SIG-M5 treated with dmso at 0.1 percent for 504 hours (cell line): ENCODE measurements at regions not wholly inside any gene's neighbourhood (a gene's known extent, or its start where the extent isn't known, plus 50 kb on each side); places are given as distances from the start of the nearest gene placed in this dataset.

ENCODE experiments used
- DNase-seq: peaks from one replicate; lab custom pipeline; 2025; ENCODE audit not compliant: unreplicated experiment; lab: John Stamatoyannopoulos, UW

GRCh38 chr11:126129727-126130671, 67.3 kb upstream of the CDON start:
- DNase-seq: no peak

DNA sequence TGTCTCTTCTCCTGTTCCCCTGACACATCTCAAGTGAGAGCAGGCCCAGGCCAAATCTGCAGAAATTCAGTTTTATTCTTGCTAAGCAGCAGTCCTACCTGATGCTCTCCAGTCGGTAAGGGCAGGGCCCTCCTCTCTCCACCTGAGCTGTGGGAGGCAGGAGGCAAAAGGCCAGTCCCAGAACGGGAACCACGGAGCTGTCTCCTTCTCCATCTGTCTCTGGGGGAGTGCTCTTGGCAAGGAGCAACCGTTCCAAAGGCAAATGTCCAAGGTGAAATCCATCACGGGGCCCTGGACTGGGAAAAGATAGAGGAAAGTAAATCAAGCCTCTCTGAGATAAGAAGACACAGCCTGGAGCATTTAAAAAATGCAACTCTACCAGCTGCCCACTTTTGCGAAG, 65.2 kb upstream of the CDON start:
- DNase-seq: no peak

DNA sequence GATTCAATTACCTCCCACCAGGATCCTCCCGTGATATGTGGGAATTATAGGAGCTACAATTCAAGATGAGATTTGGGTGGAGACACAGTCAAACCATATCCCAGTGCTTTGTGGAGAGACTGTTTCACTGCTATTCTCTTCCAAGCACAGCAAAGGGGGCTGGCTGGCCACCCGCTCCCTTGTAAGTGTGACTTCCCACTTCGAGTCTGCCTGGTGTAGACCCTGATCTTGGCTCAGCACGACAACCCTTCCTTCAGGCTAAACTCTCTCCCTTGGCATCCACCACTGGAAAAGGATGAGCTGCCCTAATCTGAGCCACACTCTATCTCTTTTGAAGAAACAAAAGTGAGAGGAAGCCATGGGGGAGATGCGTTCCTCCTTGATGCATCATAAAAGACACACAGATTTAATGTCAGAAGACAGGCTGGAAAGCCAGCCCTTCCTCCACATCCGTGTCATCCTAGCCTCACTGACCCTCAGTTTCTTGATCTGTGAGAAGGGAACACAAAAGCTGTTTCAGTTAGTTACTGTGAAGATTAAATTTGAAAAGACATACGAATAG, 64.7 kb upstream of the CDON start:
- DNase-seq: no peak

- DNase-seq: no peak
These were observed 61.6 kb upstream of the CDON start for GRCh38 chr11:126124231-126124661.

GRCh38 chr11:126123686-126124085, 61.0 kb upstream of the CDON start:
- DNase-seq: no peak

- no peak for DNase-seq
These were observed 60.2 kb upstream of the CDON start for GRCh38 chr11:126122863-126123262.

DNA sequence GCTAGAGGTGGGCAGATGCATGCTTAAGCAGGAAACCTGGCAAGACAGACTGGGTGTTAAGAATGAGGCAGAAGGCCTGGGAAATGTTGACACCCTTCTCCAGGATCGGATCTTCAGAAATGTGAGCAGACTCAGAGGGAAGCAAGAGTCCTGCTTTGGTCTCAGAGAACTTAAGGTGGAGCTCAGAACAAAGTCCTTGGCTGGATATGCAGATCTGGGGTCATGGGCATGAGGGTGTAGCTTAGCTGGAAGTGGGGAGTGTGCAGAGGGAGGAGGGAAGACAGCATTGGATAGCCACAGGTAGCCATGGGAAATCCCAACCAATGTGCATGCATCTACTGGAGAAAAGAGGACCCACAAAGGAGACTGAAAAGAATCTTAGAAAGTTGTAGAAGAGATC, 58.6 kb upstream of the CDON start:
- DNase-seq: no peak

DNA sequence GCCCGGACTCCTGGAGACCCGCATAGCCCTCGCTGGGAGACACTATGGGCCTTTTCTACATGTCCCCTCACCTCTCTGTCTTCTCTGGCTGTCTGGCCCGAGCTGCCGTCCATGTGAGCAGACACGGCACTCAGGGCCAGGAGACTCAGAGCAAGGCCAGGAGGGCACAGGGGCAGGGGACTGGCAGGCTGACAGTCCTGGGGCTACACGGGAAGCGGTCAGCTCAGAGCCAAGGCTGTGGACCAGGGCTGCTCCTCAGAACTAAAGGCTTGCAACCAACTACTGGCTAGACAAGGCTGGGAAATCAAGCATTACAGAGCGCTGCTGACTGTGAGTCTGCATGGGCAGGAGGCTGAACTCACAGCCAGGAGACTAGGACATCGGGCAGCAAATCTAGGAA, 56.1 kb upstream of the CDON start:
- no peak for DNase-seq

DNA sequence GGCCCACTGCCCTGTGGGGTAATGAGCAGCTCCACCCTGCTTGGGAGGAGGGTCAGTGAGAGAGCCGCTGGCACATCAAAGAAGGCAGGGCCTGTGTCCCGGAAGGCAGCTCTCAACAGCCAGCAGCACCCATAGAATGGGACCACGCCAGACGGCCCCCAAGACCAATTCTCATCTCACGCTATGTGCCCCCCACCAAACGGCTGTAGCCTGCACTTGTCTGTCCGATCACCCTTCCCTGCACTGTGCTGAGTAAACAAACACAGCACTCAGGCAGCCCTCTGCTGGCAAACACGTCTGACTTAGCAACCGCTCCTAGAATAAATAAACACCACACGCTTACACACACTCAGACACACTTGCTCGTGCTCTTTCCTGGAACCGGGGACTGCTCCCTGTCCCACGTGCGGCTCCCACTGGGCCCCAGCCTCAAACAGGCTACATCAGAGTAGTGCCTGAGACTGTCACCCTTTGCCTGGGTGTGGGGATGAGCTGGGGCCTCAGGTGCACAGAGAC, 53.2 kb upstream of the CDON start:
- no peak for DNase-seq

- no peak for DNase-seq
These were observed 52.4 kb upstream of the CDON start for GRCh38 chr11:126115127-126115495.

- DNase-seq: no peak
These were observed 51.9 kb upstream of the CDON start for GRCh38 chr11:126114486-126115126.

DNA sequence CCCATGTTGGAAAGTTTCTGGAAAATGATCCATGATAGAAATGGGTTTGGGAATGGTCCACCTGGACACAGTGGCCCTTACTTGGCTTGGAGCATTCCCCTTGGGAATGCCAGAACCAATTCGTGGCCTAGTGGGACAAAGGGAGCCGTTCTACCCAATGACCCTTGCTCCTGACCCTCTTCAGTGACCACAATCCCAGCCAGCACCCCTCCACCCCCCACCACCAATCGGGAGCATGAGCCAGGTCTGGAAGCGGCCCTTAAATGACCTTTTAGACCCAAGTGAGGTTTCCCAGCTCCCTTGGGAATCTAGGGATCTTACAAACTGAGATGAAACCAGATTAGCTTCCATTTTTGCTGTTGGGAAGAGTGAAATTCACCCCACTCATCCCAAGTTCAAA, 51.3 kb upstream of the CDON start:
- DNase-seq: no peak

DNA sequence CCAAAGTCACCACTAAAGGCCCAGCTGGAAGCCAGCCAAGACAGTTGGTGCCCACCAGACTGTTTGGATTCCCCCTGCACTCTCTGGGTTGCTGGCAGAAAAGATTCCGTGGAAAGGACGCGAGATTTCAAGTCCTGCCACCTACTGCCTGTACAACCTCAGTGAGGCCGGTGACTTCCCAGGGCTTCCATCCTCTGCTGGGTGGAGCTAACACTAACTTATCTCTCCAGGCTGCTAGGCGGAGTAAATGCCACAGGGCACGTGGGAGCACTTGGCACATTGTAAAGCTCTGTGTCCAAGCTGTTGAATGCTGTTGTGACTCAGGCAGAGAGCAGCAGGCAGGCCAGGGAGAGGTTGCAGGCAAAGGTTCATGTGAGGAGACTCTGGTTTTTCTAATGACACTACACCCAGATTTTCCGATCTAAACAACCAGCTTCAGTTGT, 50.9 kb upstream of the CDON start:
- peak; percentile 16 for DNase-seq

GRCh38 chr11:126113012-126113411, 50.3 kb upstream of the CDON start:
- DNase-seq: no peak

GRCh38 chr11:126112547-126112946, 49.9 kb upstream of the CDON start:
- DNase-seq: no peak
